ENCODE measurements at regions not wholly inside any gene's neighbourhood (a gene's known extent, or its start where the extent isn't known, plus 50 kb on each side); places are given as distances from the start of the nearest gene placed in this dataset.

DNA sequence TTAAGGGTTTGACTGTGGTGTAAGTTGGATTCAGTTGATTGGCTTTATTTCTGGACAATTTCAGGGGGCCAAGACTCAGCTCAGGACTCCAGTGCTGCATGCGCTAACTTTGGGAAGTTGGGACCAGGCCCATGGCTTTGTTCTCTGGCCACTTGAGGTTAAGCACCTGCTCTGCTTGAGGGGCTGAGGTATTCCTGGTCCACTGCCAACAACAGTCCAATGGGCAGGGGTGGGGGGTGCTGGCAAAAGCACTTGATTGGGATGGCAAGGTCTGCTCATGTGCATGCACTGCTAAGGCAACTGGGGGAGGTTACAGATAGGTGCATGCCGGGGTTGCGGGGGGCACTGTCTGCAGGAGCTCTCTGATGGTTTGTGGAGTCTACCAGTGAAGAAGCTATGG, 52.6 kb upstream of the ASB17 start:
- no peak for DNase-seq (ENCODE audit: low read depth)

DNA sequence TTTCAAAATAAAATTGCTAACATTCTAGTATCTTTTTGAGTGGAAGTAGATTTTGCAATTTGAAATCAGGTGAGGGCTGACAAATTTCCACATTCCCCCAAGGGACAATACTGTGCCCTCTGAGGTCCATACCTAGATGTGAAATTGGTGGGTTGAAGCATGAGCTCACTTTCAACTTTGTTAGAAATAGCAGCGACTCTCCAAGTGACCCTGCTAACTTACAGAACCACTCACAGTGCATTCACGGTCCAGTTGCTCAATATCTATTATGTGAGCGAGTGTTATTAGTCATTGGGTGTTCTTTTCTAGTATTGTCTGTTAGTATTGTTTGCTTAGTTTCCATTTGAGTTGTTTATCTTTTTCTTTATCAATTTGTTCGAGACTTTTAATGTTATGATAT, 53.6 kb upstream of the ASB17 start:
- no peak for DNase-seq (ENCODE audit: low read depth)

DNA sequence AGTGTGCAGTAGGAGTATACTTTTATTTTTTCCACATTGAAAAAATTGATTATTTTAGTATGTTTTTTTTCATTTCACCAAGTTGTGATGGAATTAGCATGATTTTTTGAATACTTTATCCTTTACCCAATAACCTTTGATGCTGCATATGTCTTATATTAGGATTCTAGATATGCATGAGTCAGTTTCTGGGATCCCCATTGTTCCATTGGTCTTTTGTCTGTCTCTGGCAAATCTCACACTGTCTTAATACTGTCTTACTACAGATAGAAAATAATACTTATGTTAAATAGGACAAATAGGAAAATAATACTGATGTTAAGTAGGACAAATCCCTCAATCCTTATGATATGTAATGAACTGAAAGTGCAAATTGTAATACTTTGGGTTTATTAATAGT, 54.3 kb upstream of the ASB17 start:
- no peak for DNase-seq (ENCODE audit: low read depth)

GRCh38 chr1:75989121-75989520, 56.9 kb upstream of the ASB17 start:
- DNase-seq (ENCODE audit: low read depth) = no peak

DNA sequence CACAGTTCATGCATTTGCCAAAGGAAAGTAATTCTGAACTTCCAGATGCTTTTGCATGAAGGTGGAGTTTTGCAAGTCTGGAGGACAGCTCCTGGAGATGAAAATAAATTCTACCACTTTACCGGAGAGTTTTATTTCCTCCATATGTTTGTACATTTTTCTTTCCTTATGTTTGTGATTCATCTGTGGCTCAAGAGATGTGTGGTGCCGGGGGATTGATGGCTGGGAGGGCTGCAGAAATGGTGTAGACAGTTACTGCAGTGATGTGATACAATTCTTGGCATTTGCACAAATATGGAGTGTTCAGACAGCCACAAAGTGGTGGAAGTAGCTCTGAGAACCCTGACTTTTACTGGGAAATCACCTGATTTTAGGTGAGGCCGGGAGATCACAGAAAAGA, 58.5 kb upstream of the ASB17 start:
- DNase-seq (ENCODE audit: low read depth) = no peak

DNA sequence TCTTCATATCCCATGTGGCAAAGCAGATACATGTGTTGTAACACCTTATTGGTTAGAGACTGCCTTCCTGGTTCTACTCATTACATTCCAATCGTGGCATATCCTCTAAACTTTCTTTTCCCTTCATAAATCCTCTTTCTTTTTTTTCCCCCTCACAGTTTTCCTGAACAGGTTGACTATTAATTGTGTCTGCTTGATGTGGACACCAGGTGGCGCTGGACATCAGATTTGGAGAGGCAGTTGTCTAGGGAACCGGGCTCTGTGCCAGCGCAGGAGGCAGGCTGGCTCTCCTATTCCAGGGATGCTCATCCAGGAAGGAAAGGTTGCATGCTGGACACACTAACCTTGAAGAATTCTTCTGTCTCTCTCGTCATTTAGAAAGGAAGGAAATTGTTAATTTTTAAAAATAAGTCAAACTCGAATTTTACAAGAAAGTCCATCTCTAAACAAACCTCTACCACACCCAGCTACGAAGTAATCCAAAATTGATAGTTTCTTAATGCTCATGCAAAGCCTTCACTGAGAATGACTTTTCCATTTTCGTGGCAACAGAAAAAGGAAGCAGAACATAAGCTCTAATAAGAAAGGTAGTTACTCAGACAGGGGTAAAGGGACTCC, 59.4 kb upstream of the ASB17 start:
- peak; percentile 62 for DNase-seq (ENCODE audit: low read depth)

DNA sequence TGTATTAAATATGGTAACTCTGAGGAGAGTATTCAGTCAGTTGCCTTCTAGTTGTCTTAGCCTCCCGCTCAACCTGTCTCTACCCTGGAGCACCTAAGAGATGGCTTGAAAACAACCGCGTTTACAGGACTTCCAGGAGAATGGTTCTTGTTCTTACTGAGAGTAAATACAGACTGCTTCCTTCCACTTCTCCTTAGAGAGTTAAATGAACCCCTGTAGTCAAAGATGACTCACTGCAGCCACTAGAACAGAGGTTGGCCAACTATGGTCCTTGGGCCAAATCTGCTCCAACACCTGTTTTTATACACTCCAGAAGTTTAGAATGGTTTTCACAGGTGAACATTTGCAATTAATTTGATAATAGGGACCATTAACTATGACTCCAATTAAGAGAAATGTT, 60.1 kb upstream of the ASB17 start:
- no peak for DNase-seq (ENCODE audit: low read depth)

GRCh38 chr1:75993661-75994060, 61.5 kb upstream of the ASB17 start:
- DNase-seq (ENCODE audit: low read depth) = no peak

DNA sequence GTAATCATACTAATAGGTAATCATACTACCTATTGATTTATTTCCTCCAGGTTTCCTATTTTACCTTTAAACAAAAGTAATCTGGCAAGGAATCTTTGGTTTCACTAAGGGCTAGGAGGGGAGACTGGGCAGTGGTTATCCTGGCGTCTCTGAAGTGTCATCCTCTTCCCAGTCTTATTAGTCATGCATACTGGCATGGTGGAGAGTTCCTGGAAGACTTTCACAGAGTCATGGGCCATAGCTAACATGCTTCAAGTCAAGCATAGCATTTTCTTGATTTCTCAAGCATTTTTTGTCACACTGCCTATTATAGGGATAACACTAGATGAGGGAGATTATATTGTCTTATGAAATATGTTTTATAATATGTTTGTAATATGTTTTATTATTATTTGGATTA, 64.0 kb upstream of the ASB17 start:
- DNase-seq (ENCODE audit: low read depth) = no peak

- no peak for DNase-seq (ENCODE audit: low read depth)
These were observed 66.8 kb upstream of the ASB17 start for GRCh38 chr1:75999034-75999433.

DNA sequence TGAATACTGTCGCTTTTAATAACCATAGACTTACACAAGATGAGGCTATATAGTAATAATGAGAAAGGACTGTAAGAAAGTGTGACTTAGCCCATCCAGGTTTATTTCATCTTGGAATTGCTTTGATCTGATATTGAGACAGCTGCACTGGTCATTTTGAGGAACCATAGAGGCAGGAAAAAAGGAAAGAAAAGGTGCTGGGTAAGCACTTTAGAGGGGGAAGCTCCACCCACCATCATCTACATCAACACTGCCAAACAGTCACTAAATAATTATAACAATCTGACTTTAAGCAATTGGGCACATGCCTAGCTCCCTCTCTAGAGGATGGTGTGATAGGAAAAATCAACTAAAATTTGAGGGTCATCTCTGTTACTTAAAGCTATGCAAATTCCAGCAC, 70.6 kb upstream of the ST6GALNAC3 start:
- no peak for DNase-seq (ENCODE audit: low read depth)

GRCh38 chr1:76005765-76006164, 68.8 kb upstream of the ST6GALNAC3 start:
- DNase-seq (ENCODE audit: low read depth) = no peak

DNA sequence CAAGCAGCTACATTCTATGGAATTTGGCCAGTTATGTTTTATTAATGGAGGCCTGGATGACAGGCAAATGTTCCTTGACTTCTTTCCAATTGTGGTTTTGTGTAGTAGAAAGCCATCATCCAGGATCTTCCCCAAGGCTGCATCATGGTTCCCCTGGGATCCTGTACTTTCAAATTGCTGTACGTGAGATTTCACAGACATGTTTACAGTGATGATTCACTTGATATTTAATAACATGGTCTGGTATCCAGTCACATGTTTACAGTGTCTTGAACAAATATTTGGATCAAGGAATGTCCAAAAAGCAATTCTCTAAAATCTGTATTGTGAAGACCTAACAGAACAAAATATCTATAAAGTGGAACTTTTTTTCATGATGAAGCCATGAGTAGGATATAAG, 68.3 kb upstream of the ST6GALNAC3 start:
- peak; percentile 29 for DNase-seq (ENCODE audit: low read depth)

GRCh38 chr1:76010802-76011201, 63.7 kb upstream of the ST6GALNAC3 start:
- DNase-seq (ENCODE audit: low read depth) = no peak

DNA sequence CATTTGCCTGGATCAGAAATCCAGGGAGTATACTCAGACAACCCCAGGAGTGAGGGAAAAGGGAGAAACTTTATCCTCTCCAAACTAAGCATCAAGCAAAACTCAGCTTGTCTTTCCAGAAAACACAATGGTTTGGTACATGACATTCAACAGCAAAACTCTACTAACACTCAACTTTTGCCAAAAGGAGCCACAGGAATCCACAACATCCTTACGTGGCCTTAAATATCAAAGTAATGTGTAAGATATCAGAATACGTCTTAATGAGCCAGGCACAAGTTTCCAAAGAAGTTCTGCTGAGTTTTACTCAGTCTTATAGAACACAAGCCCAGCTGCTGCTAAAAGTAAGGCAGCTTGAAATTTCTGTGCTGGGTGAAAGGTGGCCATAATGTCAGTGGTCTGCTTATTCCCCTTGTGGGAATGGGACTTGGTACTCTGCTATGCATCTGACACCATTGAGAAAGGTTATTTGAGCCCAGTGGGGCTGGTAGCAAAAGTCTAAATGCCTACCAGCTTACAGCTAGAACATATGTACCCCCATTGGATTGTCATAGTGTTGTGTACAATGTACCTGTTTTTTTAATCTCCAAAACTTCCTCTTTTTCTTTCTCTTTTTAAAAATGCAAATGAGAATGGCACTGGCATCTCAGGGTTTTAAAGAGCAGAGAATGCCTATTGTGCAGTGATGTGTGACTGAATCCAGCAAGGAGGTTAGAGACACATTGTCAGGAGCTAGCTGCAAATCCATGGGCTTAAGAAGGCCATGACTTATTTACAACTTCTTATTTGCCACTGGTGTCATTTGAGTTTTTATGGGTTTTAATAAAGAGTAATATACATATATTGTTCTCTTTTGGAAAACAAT, 62.0 kb upstream of the ST6GALNAC3 start:
- no peak for DNase-seq (ENCODE audit: low read depth)

DNA sequence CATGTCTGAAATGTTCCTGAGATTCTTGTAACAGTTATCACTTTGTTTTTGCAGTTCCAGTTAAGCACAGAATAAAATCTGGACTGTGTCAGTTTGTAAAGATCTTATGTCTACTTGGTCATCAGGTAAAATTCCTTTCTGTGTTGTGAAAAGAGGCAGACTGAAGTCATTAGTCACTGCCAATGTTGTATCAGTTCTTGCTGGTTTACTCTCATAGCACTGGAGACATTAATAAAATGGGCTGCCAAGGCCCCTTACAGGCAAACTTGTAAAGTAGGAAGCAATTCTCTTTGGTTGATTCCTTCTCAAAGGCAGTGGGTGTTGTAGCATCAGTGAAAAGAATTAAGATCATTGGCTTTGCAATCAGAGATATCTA, 61.4 kb upstream of the ST6GALNAC3 start:
- DNase-seq (ENCODE audit: low read depth) = no peak

GRCh38 chr1:76015478-76016103, 59.0 kb upstream of the ST6GALNAC3 start:
- no peak for DNase-seq (ENCODE audit: low read depth)

DNA sequence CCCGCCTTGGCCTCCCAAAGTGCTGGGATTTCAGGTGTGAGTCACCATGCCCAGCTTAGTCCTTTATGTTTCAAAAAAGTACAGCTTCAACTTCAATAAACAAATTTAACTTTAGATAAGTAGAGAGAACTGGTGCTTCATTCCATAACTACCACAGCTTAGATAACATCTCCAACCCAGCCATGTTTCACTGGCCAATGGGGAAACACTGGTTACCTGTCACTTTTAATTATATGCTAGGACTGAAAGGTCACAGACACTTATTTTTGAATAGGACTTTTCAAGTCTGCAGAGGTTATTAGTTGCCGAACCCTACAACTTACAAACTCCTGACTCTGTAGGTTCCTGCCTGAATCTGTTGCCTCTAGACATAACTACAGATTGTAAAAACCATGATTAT, 56.5 kb upstream of the ST6GALNAC3 start:
- DNase-seq (ENCODE audit: low read depth) = no peak

GRCh38 chr1:76021846-76022245, 52.7 kb upstream of the ST6GALNAC3 start:
- no peak for DNase-seq (ENCODE audit: low read depth)

DNA sequence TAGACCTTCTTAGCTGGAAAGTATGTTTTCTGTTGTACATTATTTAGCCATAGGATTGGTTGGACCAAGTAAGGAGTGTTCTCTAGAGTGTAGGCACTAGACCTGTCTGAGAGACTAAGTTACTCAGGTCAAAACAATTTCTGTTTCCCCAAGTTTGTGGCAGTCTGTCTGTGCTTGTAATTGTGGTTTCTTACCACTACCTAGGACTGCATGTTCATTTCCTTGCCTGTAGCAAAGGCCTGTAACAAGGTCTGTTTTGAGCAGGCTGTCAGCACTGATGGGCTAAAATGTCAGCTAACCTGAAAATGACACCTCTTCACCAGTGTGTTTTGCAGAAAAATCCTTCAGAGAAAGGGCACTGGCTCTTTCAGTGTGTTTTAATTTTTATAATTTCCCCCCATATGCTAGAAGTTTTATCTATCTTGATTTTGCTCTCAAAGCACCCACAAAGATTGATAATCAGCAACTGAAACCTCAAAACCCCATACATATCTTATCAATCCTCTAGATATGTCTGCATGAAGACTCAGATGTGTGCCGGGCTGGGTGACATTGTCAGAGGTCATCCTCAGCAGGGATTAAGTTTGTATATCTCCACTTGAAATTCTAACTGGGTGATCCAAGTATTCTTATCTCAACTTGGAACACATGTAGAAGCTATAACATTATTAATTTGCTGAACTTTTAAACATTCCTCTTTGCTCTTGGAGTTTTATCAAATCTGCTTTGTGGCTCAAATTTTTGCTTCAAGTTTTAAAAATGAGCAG, 50.7 kb upstream of the ST6GALNAC3 start:
- no peak for DNase-seq (ENCODE audit: low read depth)

Data from forelimb muscle (tissue), 1 donor.